Endothelial cell of umbilical vein (primary cell): ENCODE measurements at regions not wholly inside any gene's neighbourhood (a gene's known extent, or its start where the extent isn't known, plus 50 kb on each side); places are given as distances from the start of the nearest gene placed in this dataset.

Experiments used
- BruUV-seq: library from RNA; stranded (reverse); fragments of 400-500 nt; replicated peaks from 2 replicates; lab custom pipeline; 2021; lab: Mats Ljungman, UMichigan
- CTCF ChIA-PET: fragments of 300-600, 350-600 bp; sonication (Branson Sonifier 250); formaldehyde crosslinking; loops from one replicate; lab custom pipeline; 2021; ENCODE audit warnings: antibody characterized with exemption, inconsistent platforms; lab: Charles Lee
- POLR2A ChIA-PET: fragments of 300-600, 350-600 bp; sonication (Branson Sonifier 250); formaldehyde crosslinking; loops from one replicate; lab custom pipeline; 2021; ENCODE audit warnings: antibody characterized with exemption, inconsistent platforms; lab: Charles Lee
- DNase-seq: peaks from one replicate; pipeline ENCODE4 v3.0.0-alpha.2; 2011; ENCODE audit warnings: low read depth, low spot score
- FAIRE-seq: peaks from 2 replicates; lab custom pipeline; 2011; peaks lifted over from hg19 to GRCh38; lab: Jason Lieb, UNC
- H2AFZ ChIP-seq: 2 replicates; pipeline ENCODE4 v1.6.0; 2012; ENCODE audit warnings: low read depth, low read length, control low read depth, inconsistent platforms
- H3K27ac ChIP-seq: 2 replicates; pipeline ENCODE4 v1.5.1; 2011; ENCODE audit warnings: low read depth, mild to moderate bottlenecking, control low read depth, low read length, moderate library complexity; ENCODE audit not compliant: insufficient read depth
- H3K27me3 ChIP-seq, 2 experiments: 2 replicates each; pipeline versions ENCODE4 v1.6.0 to v1.6.1; 2011; ENCODE audit warnings: low read length in 2 of 2, mixed read lengths in 1 of 2; ENCODE audit not compliant: control insufficient read depth in 2 of 2, insufficient read depth in 2 of 2
- H3K36me3 ChIP-seq, 2 experiments: 2 replicates in 1 of 2; 3 replicates in 1 of 2; pipeline ENCODE4 v1.5.1; 2011; ENCODE audit warnings: low read length in 2 of 2, mild to moderate bottlenecking in 1 of 2, moderate library complexity in 1 of 2; ENCODE audit not compliant: control insufficient read depth in 2 of 2, insufficient read depth in 2 of 2; ENCODE audit errors: extremely low read depth in 1 of 2
- H3K4me1 ChIP-seq: 3 replicates; pipeline ENCODE4 v1.5.1; 2011; ENCODE audit warnings: mild to moderate bottlenecking, low read length; ENCODE audit not compliant: control insufficient read depth, insufficient read depth; ENCODE audit errors: extremely low read depth
- H3K4me2 ChIP-seq: 2 replicates; pipeline ENCODE4 v1.6.1; 2011; ENCODE audit warnings: low read length, control low read depth, mixed read lengths; ENCODE audit not compliant: insufficient read depth
- H3K4me3 ChIP-seq, 3 experiments: fragments of 200-600 bp in 1 of 3; sonication (generic), shearing (Covaris generic) in 1 of 3; replicated peaks in 1 of 3; 2 replicates each; pipeline ENCODE4 v1.5.1; 2011 to 2016; ENCODE audit warnings: control low read depth in 3 of 3, low read length in 3 of 3, mild to moderate bottlenecking in 2 of 3, inconsistent platforms in 1 of 3, low read depth in 1 of 3, moderate library complexity in 1 of 3; ENCODE audit not compliant: insufficient read depth in 1 of 3
- H3K79me2 ChIP-seq: 2 replicates; pipeline ENCODE4 v1.6.0; 2012; ENCODE audit warnings: low read length, inconsistent platforms; ENCODE audit not compliant: control insufficient read depth, insufficient read depth
- H3K9ac ChIP-seq: replicated peaks from 2 replicates; pipeline ENCODE3; 2011; ENCODE audit warnings: low read length, control low read depth; ENCODE audit not compliant: insufficient read depth; ENCODE audit errors: extremely low read depth
- H3K9me1 ChIP-seq: replicated peaks from 3 replicates; pipeline ENCODE4 v1.6.0; 2011; ENCODE audit warnings: mild to moderate bottlenecking, low read length; ENCODE audit not compliant: control insufficient read depth, insufficient read depth; ENCODE audit errors: extremely low read depth
- H3K9me3 ChIP-seq: replicated peaks from 2 replicates; pipeline ENCODE4 v1.5.1; 2012; ENCODE audit warnings: low read length, inconsistent platforms; ENCODE audit not compliant: control insufficient read depth, insufficient read depth
- H4K20me1 ChIP-seq: replicated peaks from 2 replicates; pipeline ENCODE3; 2011; ENCODE audit warnings: mild to moderate bottlenecking, low read length; ENCODE audit not compliant: control insufficient read depth, insufficient read depth; ENCODE audit errors: extremely low read depth
- CTCF ChIP-seq, 2 donors: IDR thresholded peaks; 1 replicate in 1 of 2; 2 replicates in 1 of 2; pipeline ENCODE4 v1.5.1; 2011; ENCODE audit warnings: low read length in 2 of 2, mild to moderate bottlenecking in 2 of 2, moderate library complexity in 2 of 2, control low read depth in 1 of 2, inconsistent platforms in 1 of 2, low read depth in 1 of 2; ENCODE audit not compliant: insufficient read depth in 1 of 2; ENCODE audit errors: extremely low read depth in 1 of 2
- FOS ChIP-seq: IDR thresholded peaks from 2 replicates; pipeline ENCODE4 v1.6.1; 2011; ENCODE audit warnings: mild to moderate bottlenecking, low read length, moderate library complexity, borderline replicate concordance; ENCODE audit not compliant: insufficient read depth
- MAX ChIP-seq: IDR thresholded peaks from 2 replicates; pipeline ENCODE4 v1.6.1; 2011; ENCODE audit not compliant: insufficient read depth, insufficient read length
- MYC ChIP-seq: IDR thresholded peaks from one replicate; pipeline ENCODE4 v1.6.1; 2011; ENCODE audit warnings: mild to moderate bottlenecking, low read depth, low read length
- POLR2A ChIP-seq: IDR thresholded peaks from 2 replicates; pipeline ENCODE4 v1.6.1; 2012; ENCODE audit warnings: low read depth, mild to moderate bottlenecking, control low read depth, low read length
- dilution Hi-C: fragments of 300-500 bp; cut with MboI; formaldehyde crosslinking; loops from one replicate; pipeline ENCODE4 v1.15.0; 2019; ENCODE audit warnings: low sequenced_read_pairs; ENCODE audit not compliant: extremely low pct_ligation_motif_present
- intact Hi-C: fragments of 100-400 bp; cut with micrococcal nuclease; formaldehyde crosslinking; loops from one replicate; pipeline ENCODE4 v1.10.0; 2022

DNA sequence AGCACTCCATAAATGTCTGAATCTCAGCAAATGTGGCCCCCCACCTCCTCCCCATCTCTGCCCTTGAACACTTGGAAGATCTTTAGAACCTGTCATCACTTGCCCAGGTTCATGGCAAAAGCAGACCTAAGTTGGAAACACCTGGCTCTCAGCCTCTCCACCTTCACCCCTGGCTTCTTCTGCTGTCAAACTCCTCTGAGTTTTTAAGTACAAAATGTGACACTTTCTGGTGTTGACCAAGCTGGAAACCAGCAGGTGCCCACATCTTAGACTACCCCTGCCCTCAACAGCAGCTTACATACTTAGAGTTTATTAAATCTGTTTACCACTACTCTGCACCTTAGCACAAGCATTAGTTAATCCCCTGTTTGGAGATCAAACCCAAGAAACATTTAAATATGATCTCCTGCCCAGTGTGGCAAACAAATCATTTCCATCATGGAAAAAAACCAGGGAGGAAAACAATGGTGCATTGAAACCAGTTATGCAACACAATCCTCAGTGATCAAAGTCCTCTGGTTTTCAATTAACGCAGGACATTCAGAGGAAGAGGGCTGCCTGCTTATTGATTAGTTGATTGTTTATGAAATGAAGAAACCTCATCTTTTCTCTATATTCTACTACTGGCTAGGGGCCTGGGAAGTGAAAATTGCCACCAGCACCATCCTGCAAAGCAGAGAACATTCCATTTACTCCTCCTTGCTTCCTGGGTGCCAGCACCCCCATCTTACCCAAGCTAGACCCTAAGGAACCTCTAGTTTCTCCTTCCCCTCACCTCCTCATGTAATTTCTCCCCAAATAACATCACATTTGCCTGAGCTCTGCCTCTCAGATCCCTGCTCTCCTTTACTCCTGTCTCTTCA lies 139.4 kb upstream of the RAB4A start:
- no peak overlapping the region for H3K9ac ChIP-seq
- no TSS peak for BruUV-seq
- no peaks in the 10 kb centered on the region for H3K9me1 ChIP-seq
- no peak overlapping the region for H3K4me3 ChIP-seq
- H4K20me1 ChIP-seq = no peaks in the 10 kb centered on the region
- no peaks in the 10 kb centered on the region for H3K36me3 ChIP-seq
- FAIRE-seq (no peak), DNase-seq (no peak)
- no peaks in the 10 kb centered on the region for H3K27me3 ChIP-seq
- no peak for TF ChIP-seq MYC
- TF ChIP-seq CTCF (IDR thresholded peaks at IDR 0.05; ENCODE audit: extremely low read depth in 1 of 2, insufficient read depth in 1 of 2, low read depth in 1 of 2, low read length in 2 of 2) = no peak
- no peak for TF ChIP-seq FOS
- no peak for TF ChIP-seq POLR2A
- dilution Hi-C loops (no loop called here), intact Hi-C loops (no loop called here)
- no peaks in the 10 kb centered on the region for H3K79me2 ChIP-seq
- H3K27ac ChIP-seq = no peak overlapping the region
- H3K9me3 ChIP-seq = no peaks in the 10 kb centered on the region
- no peak overlapping the region for H3K4me2 ChIP-seq
- no peak overlapping the region for H2AFZ ChIP-seq
- ChIA-PET CTCF (no interaction called here), POLR2A (no interaction called here)
- H3K4me1 ChIP-seq = no peaks in the 10 kb centered on the region

GRCh38 chr1:229132106-229132443 lies 138.8 kb upstream of the RAB4A start:
- Histone ChIP-seq H3K9ac (no peak overlapping the region), H3K4me3 (no peak overlapping the region), H3K27ac (no peak overlapping the region), H3K27me3 (no peaks in the 10 kb centered on the region), H3K4me1 (no peaks in the 10 kb centered on the region), H3K36me3 (no peaks in the 10 kb centered on the region), H4K20me1 (no peaks in the 10 kb centered on the region), H3K9me1 (no peaks in the 10 kb centered on the region), H3K4me2 (no peak overlapping the region), H3K9me3 (no peaks in the 10 kb centered on the region), H3K79me2 (no peaks in the 10 kb centered on the region), H2AFZ (no peak overlapping the region)
- intact Hi-C loops = no loop called here
- no peak for TF ChIP-seq POLR2A
- TF ChIP-seq MAX = no peak
- dilution Hi-C loops = no loop called here
- FAIRE-seq (no peak), DNase-seq (no peak)
- no TSS peak for BruUV-seq
- ChIA-PET CTCF (no interaction called here), POLR2A (no interaction called here)
